Parathyroid adenoma (tissue), 2 donors: ENCODE measurements at regions not wholly inside any gene's neighbourhood (a gene's known extent, or its start where the extent isn't known, plus 50 kb on each side); places are given as distances from the start of the nearest gene placed in this dataset.

Experiments used
- H2AFZ ChIP-seq: fragments of 300-600 bp; sonication (generic); one replicate; pipeline ENCODE4 v1.7.0; 2017; ENCODE audit warnings: antibody characterized with exemption, mild to moderate bottlenecking
- H3K27ac ChIP-seq: fragments of 300-600 bp; sonication (generic); one replicate; pipeline ENCODE4 v1.7.0; 2017
- H3K27me3 ChIP-seq: fragments of 300-600 bp; sonication (generic); one replicate; pipeline ENCODE4 v1.7.0; 2017; ENCODE audit warnings: low read length; ENCODE audit not compliant: control insufficient read depth, insufficient read depth
- H3K36me3 ChIP-seq: fragments of 300-600 bp; sonication (generic); one replicate; pipeline ENCODE4 v1.7.0; 2017; ENCODE audit warnings: low read length; ENCODE audit not compliant: control insufficient read depth, insufficient read depth
- H3K4me1 ChIP-seq: fragments of 300-600 bp; sonication (generic); one replicate; pipeline ENCODE4 v1.7.0; 2017; ENCODE audit warnings: control low read depth
- H3K4me2 ChIP-seq: fragments of 300-600 bp; sonication (generic); one replicate; pipeline ENCODE4 v1.7.0; 2017; ENCODE audit warnings: low read length
- H3K4me3 ChIP-seq: fragments of 300-600 bp; sonication (generic); one replicate; pipeline ENCODE4 v1.7.0; 2017; ENCODE audit warnings: low read depth, low read length
- H3K79me2 ChIP-seq: fragments of 300-600 bp; sonication (generic); one replicate; pipeline ENCODE4 v1.7.0; 2017; ENCODE audit warnings: control low read depth
- H3K9ac ChIP-seq: fragments of 300-600 bp; sonication (generic); one replicate; pipeline ENCODE4 v1.7.0; 2017; ENCODE audit warnings: mild to moderate bottlenecking
- H3K9me3 ChIP-seq: fragments of 300-600 bp; sonication (generic); one replicate; pipeline ENCODE4 v1.7.0; 2017; ENCODE audit warnings: low read length; ENCODE audit not compliant: control insufficient read depth
- TF ChIP-seq, protein P1 (sequence below): fragments of 300-600 bp; sonication (generic); IDR thresholded peaks from one replicate; pipeline ENCODE4 v1.7.0; 2017; ENCODE audit warnings: antibody characterized with exemption, mild to moderate bottlenecking
- donor health status: primary hyperparathyroidism.

DNA sequence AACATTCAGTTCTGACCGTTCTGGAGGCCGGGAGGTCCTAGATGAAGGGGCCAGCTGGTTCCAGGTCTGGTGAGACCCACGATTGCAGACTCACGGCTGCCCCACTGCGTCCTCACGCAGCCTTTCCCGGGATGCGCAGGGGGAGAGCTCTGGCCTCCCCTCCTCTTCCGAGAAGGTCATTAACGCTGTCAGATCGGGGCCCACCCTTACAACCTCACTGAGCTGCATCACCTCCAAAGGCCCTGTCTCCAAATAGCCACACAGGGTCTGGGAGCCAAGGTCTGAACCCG lies 66.6 kb upstream of the PPP1R26 start:
- Histone ChIP-seq H3K4me2 (no peak overlapping the region), H3K27me3 (no peaks in the 10 kb centered on the region), H3K27ac (no peak overlapping the region), H3K4me1 (no peaks in the 10 kb centered on the region), H3K36me3 (no peaks in the 10 kb centered on the region), H3K9ac (no peak overlapping the region), H2AFZ (no peak overlapping the region), H3K79me2 (no peaks in the 10 kb centered on the region), H3K9me3 (no peaks in the 10 kb centered on the region), H3K4me3 (no peak overlapping the region)
- TF ChIP-seq, protein P1, sequence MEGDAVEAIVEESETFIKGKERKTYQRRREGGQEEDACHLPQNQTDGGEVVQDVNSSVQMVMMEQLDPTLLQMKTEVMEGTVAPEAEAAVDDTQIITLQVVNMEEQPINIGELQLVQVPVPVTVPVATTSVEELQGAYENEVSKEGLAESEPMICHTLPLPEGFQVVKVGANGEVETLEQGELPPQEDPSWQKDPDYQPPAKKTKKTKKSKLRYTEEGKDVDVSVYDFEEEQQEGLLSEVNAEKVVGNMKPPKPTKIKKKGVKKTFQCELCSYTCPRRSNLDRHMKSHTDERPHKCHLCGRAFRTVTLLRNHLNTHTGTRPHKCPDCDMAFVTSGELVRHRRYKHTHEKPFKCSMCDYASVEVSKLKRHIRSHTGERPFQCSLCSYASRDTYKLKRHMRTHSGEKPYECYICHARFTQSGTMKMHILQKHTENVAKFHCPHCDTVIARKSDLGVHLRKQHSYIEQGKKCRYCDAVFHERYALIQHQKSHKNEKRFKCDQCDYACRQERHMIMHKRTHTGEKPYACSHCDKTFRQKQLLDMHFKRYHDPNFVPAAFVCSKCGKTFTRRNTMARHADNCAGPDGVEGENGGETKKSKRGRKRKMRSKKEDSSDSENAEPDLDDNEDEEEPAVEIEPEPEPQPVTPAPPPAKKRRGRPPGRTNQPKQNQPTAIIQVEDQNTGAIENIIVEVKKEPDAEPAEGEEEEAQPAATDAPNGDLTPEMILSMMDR, result no peak

GRCh38 chr9:135413461-135413860 lies 66.1 kb upstream of the PPP1R26 start:
- H3K4me1 ChIP-seq, result no peaks in the 10 kb centered on the region
- H3K9ac ChIP-seq, result no peak overlapping the region
- no peaks in the 10 kb centered on the region for H3K9me3 ChIP-seq
- H2AFZ ChIP-seq, result no peak overlapping the region
- H3K79me2 ChIP-seq, result no peaks in the 10 kb centered on the region
- H3K4me2 ChIP-seq, result no peak overlapping the region
- H3K27me3 ChIP-seq, result no peaks in the 10 kb centered on the region
- no peak overlapping the region for H3K4me3 ChIP-seq
- no peaks in the 10 kb centered on the region for H3K36me3 ChIP-seq
- no peak overlapping the region for H3K27ac ChIP-seq
- TF ChIP-seq, protein P1, result no peak

DNA sequence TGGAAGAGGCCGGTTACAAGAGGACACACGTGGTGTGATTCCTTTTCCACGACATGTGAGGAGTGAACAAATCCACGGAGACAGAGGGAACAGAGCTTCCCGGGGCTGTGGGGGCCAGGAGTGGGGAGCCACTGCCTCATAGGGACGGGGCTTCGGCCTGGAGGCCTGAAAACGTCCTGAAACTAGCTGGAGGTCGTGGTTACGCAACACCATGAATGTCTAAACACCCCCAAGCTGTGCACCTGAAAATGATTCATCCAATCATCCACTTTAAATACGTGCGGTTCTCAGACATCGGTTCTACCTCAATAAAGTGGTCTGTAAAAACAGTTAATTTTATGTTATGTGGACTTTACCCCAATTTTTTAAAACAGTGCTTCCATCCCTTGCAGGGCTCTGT lies 65.3 kb upstream of the PPP1R26 start:
- Histone ChIP-seq H3K27me3 (no peaks in the 10 kb centered on the region), H3K79me2 (no peaks in the 10 kb centered on the region)
- TF ChIP-seq, protein P1, result no peak

DNA sequence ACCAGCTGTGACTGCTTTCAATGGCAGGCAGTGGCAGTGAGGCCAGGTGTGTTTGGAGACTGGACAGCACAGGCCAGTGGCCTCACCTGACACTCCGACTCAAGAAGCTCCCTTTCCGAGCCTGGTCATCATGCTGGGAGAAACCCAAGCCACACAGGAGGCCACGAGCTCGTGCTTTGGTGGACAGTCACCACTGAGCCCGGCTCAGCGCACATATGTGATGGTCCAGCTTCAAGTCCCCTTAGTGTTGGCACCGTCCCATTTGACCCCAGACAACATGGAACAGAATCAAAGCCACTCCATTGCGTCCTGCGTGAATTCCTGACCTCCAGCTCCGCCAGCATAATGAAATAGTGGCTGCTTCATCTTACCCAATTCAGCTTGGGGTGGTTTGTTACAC lies 64.0 kb upstream of the PPP1R26 start:
- H3K27ac ChIP-seq, result no peak overlapping the region
- TF ChIP-seq, protein P1, result no peak
- H3K4me1 ChIP-seq, result no peaks in the 10 kb centered on the region
- H3K4me2 ChIP-seq, result no peak overlapping the region
- no peak overlapping the region for H3K4me3 ChIP-seq
- H3K9me3 ChIP-seq, result no peaks in the 10 kb centered on the region
- H3K27me3 ChIP-seq, result no peaks in the 10 kb centered on the region
- no peak overlapping the region for H2AFZ ChIP-seq
- no peak overlapping the region for H3K9ac ChIP-seq
- H3K36me3 ChIP-seq, result no peaks in the 10 kb centered on the region
- H3K79me2 ChIP-seq, result no peaks in the 10 kb centered on the region

More for the DNA sequence above, 65.3 kb upstream of the PPP1R26 start:
- Histone ChIP-seq H3K9ac (no peak overlapping the region), H2AFZ (no peak overlapping the region), H3K36me3 (no peaks in the 10 kb centered on the region), H3K9me3 (no peaks in the 10 kb centered on the region), H3K27ac (no peak overlapping the region), H3K4me2 (no peak overlapping the region), H3K4me1 (no peaks in the 10 kb centered on the region), H3K4me3 (no peak overlapping the region)

GRCh38 chr9:135416664-135417290 lies 62.8 kb upstream of the PPP1R26 start:
- no peaks in the 10 kb centered on the region for H3K27me3 ChIP-seq
- no peak overlapping the region for H3K4me3 ChIP-seq
- no peaks in the 10 kb centered on the region for H3K9me3 ChIP-seq
- no peak overlapping the region for H3K4me2 ChIP-seq
- H3K36me3 ChIP-seq, result no peaks in the 10 kb centered on the region
- no peak overlapping the region for H2AFZ ChIP-seq
- H3K79me2 ChIP-seq, result no peaks in the 10 kb centered on the region
- no peaks in the 10 kb centered on the region for H3K4me1 ChIP-seq
- TF ChIP-seq, protein P1, result no peak
- no peak overlapping the region for H3K27ac ChIP-seq
- H3K9ac ChIP-seq, result no peak overlapping the region
